Amygdala (tissue), 56 donors: ENCODE measurements at regions not wholly inside any gene's neighbourhood (a gene's known extent, or its start where the extent isn't known, plus 50 kb on each side); places are given as distances from the start of the nearest gene placed in this dataset.

Source experiments
- DNase-seq, 56 donors: peaks; one replicate each; lab custom pipeline; 2025; lab: John Stamatoyannopoulos, UW

DNA sequence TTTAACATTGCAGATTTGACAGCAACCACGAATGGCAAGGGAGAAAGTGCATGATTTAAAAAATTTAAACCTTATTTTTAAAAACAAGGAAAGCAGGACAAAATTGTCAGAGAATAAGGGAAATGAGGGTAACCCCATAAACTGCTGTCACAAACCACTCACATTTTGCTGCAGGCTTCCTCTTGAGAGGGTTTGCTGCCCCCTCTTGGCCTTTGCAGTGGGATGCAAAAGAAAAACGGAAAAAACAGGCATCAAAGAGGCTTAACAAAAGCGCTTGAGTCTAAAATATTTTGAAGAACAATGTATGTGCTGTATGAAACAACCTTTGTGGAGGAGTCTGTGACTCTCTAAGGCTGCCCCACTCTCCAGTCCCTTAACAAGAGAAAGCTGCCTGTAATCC, 91.6 kb downstream of the TMX3 start:
- DNase-seq, result peak in 46 of 56 donors; percentile 1 to 75 (median 13)

DNA sequence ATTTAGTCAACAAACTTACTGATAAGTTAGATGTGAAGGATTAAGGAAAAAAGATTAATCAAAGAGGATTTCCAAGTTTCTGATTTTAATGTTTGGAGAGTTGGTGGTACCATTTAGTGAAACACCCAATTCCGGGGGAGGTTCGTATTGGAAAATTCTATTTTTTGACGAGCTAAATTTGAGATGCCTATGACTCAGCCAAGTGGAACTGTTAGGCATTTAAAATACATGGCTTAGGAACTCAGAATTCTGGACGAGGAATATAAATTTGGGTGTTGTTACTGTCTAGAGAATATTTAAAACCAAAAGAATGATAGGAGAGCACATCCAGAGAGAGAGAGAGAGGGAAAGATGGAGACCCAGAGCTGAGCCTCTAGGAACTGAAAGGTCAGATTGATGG, 103.6 kb downstream of the TMX3 start:
- DNase-seq, result no peak

DNA sequence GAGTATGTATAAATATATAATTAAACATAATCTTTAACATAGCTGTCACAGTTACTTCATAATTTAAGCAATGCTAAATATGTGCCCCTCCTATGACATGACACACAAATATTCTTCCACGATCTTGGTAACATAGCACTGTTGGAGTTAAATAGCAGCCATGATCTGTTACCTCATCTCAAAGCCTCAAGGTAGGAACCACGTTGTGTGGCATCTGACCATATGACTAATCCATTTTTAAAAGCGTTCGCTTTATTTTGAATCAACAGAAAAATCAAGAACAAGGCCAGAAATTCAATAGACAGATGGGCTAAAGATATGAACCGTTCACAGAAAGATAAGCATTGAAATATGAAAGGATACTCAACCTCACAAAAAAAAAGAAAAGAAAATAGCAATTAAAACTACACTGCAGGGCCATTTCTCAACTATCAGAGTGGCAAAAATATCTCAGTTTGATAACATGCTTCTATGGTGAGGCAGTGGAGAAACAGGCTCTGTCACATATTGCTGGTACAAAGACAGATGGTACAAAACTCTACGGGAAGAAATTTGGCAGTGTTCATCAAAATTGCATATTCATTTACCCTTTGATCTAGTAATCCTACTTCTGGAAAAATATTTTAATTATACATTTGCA, 105.9 kb downstream of the TMX3 start:
- DNase-seq, result no peak

DNA sequence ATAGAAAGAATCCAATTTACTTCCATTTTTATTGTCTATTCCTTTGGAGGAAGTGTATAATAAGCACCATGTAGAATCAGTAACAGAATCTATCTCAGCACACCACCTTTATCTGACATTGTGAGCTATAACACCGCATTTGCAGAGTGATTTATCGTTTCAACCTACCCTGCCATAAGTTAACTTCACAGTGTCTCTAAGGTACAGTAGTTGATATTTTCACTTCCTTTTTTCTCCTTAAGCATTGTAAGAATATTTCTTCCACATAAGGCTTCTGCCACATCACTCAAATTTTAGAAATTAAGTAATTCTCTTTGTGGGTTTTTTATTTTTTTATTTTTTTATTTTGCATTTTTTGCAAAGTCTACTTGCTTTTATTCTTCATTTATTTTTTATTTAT, 107.1 kb downstream of the TMX3 start:
- DNase-seq, result no peak

DNA sequence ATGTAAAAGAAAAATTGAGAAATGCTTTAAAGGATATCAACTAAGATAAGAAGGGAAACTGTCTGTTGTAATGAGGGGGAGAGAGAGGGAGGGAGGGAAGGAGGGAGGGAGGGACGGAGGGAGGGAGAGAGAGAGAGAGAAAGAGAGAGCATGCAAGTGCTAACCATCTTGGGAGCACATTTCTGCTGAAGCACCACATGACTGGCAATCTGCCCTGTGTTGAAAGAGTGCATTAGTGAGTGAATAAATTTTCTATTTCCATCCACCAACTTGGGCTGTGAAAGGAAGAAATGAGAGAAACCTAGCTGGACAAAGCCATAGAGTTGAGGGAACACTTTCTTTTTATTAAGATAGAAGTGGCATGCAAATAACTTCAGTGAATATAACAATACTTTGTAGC, 110.7 kb downstream of the TMX3 start:
- DNase-seq, result no peak

DNA sequence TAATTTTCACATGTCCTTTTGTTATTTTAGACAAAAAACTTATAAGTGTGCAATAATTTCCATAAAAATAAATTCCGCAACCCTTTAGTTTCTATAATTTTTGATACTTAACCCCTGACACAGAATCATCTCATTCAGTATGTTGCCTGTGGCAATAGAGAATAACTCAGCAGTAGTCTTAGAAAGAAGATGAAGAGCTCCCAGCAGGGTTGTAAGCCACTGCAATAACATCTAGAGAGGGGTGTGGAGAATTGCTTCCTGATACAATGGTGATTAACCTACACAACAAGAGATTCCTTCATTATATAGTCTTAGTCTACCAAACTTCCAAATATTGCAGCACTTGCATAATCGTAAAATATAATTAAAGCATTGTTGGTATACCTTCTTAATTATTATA, 118.9 kb downstream of the TMX3 start:
- DNase-seq, result no peak

DNA sequence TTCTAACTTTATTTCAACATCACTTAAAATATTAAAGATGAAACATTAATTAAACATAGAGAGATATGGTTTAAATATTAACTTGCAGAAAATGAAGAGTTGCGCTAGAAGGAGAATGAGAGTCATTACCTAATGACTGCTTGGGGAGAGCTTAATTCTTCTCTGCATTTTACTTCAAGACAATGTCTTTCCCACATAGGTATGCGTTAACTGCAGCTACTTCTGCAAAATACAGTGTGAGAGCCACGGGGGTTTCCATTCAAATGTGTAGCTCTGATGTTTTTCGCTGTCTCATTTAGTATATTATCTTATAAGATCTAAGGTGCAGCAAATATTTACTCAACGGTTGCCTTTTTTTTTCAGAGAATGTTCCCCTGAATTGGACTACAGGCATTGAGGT, 126.7 kb downstream of the TMX3 start:
- DNase-seq, result no peak

DNA sequence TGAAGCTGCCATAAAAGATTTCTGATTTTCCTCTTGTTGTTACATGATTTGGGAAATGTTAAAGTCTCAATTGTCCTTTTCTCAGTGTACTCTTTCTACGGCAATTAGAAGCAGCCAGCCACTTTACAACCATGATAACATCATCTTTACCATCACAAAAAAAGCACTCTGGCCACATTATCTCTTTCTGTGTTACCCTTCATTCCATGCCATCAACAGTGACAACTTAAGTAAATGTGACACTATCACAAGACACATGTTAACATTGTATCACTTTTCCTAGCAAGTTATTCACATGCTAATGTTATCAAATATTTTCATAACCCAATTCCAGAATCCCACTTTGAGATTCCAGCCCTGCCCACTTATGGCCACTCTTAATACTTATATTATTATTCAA, 131.2 kb downstream of the TMX3 start:
- DNase-seq, result no peak

DNA sequence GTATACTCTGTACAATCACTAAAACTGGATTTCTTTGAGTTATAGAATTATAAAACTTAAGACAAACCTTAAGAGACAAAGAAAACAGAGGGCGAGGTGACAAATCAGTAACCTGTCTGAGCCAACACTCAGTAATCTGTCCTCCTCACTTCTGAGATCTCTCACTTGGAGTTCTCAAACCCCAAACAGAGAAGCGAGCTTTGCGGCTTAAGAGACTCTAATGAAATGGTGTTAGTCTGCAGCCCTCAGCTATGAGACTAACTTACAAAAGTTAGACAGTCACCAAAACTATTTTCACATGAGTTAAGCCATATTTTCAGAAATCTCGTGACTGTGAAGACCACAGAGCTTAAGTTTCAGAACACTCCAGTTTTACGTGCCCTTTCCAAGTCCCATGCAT, 140.6 kb downstream of the TMX3 start:
- DNase-seq, result no peak

DNA sequence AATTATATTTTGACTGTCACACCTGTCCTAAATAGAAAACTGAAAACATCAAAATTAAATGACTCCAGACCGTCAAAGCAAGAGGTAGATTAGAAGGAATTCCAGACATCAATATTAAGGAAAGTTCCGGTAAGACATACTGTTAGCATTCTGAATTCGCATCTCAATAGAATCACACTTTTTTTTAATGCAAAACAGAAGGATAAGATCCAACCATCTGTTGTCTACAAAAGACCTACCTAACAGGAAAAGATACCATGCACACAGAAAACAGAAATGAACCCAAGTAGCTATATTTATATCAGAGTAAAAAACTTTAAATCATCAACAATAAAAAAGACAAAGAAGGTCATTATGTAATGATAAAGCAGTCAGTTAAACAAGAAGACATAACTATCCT, 145.0 kb downstream of the TMX3 start:
- DNase-seq, result no peak

DNA sequence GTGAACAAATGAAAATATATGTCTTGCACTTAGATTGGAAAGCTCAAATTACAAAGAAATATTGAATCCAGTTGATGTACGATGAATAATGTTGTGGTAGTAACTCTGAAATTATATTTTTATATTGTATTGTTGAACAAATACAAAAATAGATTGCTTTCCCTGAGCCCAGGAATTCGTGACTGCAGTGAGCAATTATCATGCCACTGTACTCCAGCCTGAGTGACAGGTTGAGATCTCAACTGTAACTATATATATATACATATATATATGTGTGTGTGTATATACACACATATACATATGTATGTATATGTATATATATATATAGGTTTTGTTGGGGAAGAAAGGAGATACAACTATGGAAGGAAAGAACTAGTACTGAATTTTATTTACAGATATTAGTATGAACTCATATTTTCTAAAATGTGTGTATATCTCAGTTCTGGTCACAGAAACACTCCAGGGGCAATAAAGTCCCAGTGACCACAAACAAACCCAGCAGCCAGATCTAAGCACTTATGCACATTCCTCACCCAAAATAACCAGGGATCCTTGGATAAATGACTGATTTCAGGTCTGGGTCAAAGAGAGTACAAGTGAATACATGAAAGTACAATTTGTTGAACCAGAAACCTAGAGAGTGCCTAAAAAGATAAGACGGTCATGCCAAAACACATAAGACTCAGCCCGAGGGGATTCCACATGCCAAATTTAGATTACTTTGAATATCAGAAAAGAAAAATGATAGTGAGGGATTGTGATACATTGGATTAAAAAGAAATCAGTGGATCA, 146.3 kb downstream of the TMX3 start:
- no peak for DNase-seq

DNA sequence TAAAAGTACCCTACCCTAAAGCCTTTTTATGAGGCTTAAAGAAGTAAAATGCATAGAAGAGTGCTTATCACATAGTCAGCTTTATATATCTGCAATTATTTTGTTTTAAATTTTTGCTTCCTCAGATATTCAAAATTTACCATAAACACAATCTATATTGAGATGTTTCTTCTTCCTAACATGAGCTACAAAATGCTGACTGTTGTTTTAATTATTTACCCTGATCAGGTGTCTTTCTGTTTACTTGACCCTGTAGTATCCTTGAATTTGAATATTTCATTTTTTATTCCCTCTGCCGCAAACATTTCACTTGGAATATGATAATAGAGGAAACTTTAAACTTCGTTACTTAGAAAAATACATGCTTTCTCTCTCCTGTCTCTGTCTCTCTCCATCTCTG, 147.9 kb downstream of the TMX3 start:
- no peak for DNase-seq

DNA sequence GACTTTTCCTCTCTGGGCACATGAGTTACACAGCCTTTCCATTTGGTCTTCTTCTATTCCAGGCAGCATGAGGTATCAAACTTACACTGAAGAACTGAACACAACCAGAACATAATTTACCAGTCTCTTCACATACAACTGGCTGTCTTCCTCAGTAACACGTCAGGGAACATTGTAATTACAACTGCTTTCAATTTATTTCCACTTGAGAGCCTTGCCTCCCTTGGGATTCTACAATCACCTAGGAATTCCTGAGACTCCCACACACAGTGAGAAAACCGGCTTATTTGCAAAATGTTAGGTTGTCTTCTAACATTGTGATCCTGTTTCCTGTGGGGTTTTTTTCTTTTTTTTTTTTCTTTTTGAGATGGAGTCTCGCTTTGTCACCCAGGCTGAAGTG, 149.9 kb downstream of the TMX3 start:
- no peak for DNase-seq

DNA sequence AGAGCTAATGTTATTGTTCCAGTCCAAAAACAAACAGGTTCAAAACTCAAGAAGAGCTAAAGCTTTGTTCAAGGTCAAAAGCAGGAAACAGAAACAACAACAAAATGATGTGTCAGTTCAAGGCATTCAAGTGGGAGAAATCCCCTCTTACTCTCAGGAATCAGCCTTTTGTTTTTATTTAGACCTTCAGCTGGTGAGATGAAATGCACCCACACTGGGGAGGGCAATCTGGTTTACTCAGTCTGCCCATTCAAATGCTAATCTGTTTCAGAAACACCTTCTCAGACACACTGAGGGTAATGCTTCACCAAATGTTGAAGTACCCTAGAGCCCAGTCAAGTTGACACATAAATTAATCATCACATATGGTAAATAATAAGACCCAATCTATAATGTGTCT, 150.6 kb downstream of the TMX3 start:
- DNase-seq, result no peak

DNA sequence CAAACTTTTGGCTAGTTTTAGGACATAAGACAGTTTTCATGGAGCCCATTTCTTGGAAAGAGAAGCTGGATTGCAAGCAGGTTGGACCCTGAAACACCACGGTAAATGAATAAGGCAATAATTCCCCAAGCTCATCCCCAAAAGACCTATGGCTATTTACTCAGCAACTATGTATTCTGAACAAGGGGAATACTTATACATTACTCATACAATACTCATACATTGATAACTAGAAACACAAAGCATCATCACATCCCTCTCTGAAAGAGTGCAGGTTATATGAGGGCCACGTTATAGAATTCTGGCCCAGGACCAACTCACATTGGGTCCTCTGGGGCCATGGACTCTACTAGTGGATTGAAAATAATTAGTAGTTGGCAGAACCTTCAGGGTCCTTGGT, 154.8 kb downstream of the TMX3 start:
- no peak for DNase-seq

DNA sequence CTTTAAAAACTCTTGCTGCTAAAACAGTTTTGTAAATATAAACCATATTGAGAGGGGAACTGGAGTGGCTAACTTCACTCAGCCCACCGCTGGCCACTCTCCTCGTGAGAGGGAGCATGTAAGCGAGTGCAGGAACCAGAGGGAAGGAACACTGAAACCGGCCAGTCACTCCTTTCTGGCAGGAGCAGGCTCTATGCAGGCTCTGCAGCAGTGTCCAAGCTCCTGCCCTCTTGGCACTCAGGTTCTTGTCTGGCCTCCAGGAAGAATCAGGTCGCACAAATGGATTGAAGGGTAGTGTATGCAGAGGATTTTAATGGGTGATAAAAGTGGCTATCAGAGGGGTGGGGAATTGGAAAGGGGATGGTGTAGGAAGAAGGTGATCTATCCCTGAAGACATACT, 157.7 kb downstream of the TMX3 start:
- no peak for DNase-seq

DNA sequence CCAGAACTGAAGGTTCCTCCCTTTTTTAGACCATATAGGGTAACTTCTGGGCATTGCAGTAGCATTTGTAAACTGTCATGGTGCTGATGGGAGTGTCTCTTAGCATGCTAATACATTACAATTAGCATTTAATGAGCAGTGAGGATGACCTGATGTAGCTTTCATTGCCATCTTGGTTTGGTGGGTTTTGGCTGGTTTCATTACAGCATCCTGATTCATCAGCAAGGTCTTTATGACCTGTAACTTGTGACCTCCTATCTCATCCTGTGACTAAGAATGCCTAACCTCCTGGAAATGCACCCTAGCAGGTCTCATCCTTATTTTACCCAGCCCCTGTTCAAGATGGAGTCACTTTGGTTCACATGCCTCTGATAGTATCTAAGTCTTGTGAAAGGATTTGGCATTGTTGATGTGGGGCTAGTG, 159.0 kb downstream of the TMX3 start:
- DNase-seq, result no peak

DNA sequence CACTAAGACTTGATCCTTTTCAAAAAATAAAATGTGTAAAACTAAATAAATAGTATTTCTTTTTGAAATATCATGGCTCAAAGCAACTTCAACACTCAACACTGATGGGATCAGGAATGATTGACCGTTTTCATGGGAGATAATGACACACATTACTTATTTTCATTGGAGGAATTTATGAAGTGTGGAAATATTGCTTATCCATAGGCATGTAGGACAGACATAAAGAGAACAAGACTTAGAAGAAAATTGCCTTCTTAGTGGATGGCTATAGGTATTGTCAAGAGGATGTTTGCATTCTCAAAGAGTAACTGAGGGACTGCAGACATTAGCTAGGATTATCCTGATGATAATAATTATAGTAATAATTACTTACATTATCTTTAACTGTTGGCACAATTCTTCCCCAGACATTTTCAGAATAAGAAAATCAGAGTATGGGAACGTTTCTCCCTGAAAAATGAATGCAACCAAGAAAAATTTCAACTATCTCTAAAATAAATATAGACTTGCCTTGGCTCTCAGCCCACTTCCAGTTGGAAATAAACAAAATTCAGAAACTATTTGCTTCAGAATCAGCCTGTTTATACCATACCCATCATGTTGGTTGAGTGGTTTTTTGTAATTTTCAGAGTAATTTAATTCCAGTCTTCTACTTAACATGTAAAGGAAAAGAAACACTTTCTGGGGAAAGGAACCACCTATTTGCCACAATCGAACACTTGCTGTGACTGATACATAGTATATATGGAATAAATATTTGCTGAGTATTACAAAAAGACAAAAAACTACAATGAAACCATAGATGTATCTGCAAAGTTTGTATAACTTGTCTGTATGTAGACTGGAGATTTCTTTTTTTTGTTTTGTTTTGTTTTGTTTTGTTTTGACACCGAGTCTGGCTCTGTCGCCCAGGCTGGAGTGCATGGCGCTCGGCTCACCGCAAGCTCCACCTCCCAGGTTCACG, 165.7 kb downstream of the TMX3 start:
- DNase-seq, result no peak

DNA sequence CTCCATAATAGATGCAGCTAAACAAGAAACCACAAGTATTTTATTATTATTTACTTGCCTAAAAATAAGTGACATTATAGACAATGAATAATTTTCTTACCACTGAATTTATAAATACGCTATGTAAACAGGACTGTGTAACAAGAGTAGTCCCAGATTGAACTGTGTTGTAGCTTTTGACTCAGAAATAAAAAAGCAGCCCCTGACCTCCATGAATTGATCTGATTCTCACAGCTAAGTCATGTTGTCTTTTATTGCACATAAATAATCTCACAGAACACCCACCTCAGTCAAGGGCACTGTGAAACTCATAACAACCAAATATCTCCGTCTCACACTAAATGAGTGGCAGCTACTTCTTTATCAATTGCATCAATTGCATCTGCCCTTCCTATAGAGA, 171.6 kb downstream of the TMX3 start:
- DNase-seq, result no peak

DNA sequence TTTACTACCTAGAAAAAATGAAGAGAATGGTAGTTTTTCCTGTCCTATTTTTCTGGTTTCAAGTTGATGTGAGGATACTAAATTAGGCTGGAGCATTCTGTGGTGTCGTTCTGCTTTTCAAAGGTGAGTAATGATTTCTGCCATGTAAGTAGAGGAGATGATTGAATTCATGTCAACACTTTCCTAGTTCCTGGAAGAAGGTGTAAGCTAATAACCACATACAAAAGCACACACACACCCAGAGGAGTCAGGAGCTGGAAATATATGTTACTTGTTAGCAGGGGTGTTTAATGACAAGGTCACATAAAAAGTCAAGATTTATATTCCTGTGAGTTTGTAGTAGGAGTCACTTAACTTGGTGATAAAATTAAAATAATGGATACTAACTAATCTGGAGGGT, 172.1 kb downstream of the TMX3 start:
- DNase-seq, result no peak

DNA sequence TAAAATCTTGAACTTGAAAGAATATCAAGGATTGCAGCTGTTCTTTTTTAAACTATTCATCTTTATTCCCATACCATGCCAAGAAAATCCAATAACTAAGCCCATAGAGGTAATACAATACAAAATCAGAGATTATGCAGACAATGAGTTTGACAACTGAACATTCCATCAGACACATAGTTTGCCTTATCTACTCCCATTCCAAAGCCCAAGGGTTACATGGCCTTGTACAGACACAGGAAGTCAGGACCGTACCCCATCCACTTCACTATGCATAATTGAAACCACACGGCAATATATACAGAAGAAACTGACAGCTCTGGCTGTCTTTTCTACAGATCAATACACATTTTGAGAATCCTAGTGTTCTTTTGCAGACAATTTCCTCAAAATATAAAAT, 181.3 kb downstream of the TMX3 start:
- no peak for DNase-seq
